Upper lobe of left lung (tissue), 6 donors: ENCODE measurements at regions not wholly inside any gene's neighbourhood (a gene's known extent, or its start where the extent isn't known, plus 50 kb on each side); places are given as distances from the start of the nearest gene placed in this dataset.

Experiments
- ATAC-seq, 2 donors: fragments of 200-7000 bp; cut with Tn5 transposase; one replicate each; pipeline ENCODE4 v1.9.1; 2022; ENCODE audit warnings: mild to moderate bottlenecking in 2 of 2, moderate library complexity in 2 of 2; ENCODE audit not compliant: low FRiP score in 2 of 2
- DNase-seq, 2 donors: peaks; one replicate each; pipeline ENCODE4 v3.0.0-alpha.2; 2019 to 2020
- H3K27ac ChIP-seq, 4 donors: fragments of 200-600 bp; sonication (generic); one replicate each; pipeline ENCODE4 v1.5.1; 2016 to 2019
- H3K27me3 ChIP-seq, 4 donors: fragments of 200-600 bp; sonication (generic); one replicate each; pipeline ENCODE4 v1.5.1; 2017 to 2019
- H3K36me3 ChIP-seq, 4 donors: fragments of 200-600 bp; sonication (generic); one replicate each; pipeline ENCODE4 v1.5.1; 2016 to 2019
- H3K4me1 ChIP-seq, 4 donors: fragments of 200-600 bp; sonication (generic); one replicate each; pipeline ENCODE4 v1.5.1; 2018 to 2019
- H3K4me3 ChIP-seq, 4 donors: fragments of 200-600 bp; sonication (generic); one replicate each; pipeline ENCODE4 v1.5.1; 2017 to 2019; ENCODE audit warnings: mild to moderate bottlenecking in 2 of 4, moderate library complexity in 1 of 4
- H3K9me3 ChIP-seq, 4 donors: fragments of 200-600 bp; sonication (generic); one replicate each; pipeline ENCODE4 v1.5.1; 2018 to 2019
- EP300 ChIP-seq, 4 donors: sonication (generic); formaldehyde crosslinking; IDR thresholded peaks; one replicate each; pipeline ENCODE4 v1.5.1; 2017; ENCODE audit warnings: antibody characterized with exemption in 4 of 4, control low read depth in 2 of 4
- POLR2A ChIP-seq, 4 donors: fragments of 450-650 bp; IDR thresholded peaks; one replicate each; pipeline ENCODE4 v1.5.1; 2016 to 2017; ENCODE audit warnings: antibody characterized with exemption in 4 of 4, mild to moderate bottlenecking in 2 of 4
- POLR2AphosphoS5 ChIP-seq, 2 donors: sonication (generic); formaldehyde crosslinking; IDR thresholded peaks; one replicate each; pipeline ENCODE4 v1.5.1; 2017; ENCODE audit warnings: antibody characterized with exemption in 2 of 2
- WGBS, 2 donors: methylation state at CpG; one replicate each; pipeline ENCODE4 v1.1.5; 2017 to 2018; 5-methylcytosine and 5-hydroxymethylcytosine counted together
- TF ChIP-seq, protein P1 (sequence below), 6 experiments: fragments of 450-650 bp in 4 of 6; fragments of 200-600 bp in 2 of 6; sonication (generic) in 2 of 6; IDR thresholded peaks; one replicate each; pipeline ENCODE4 v1.5.1; 2016 to 2019; ENCODE audit warnings: antibody characterized with exemption in 6 of 6
- donor health status: DM: no; HTN: no; CAD: no; lungs with moderate emphysema.
- donor health status: DM: no; HTN: yes; CAD: no; lungs with severe emphysema.

DNA sequence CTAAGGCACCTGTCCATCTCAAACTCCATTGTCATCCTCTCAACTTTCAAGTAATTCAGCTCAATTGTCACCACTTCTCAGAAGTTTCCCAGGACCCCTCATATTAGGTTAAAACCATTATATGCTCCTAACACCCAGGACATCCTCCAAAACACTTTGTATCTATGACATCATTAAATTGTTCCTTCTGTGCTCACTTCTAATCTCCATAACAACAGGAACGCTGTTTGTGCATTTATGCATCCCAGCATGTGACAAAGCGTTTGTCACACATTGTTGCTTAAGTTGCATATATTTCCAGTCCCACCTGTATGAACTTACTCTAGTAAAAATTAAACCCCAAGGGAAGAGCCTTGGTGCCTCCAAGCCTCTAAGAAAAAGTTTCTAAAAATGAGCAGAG is 133.9 kb downstream of the TBX5 start:
- no peaks in the 10 kb centered on the region for H3K4me1 ChIP-seq
- no peak overlapping the region for H3K4me3 ChIP-seq
- TF ChIP-seq, protein P1, sequence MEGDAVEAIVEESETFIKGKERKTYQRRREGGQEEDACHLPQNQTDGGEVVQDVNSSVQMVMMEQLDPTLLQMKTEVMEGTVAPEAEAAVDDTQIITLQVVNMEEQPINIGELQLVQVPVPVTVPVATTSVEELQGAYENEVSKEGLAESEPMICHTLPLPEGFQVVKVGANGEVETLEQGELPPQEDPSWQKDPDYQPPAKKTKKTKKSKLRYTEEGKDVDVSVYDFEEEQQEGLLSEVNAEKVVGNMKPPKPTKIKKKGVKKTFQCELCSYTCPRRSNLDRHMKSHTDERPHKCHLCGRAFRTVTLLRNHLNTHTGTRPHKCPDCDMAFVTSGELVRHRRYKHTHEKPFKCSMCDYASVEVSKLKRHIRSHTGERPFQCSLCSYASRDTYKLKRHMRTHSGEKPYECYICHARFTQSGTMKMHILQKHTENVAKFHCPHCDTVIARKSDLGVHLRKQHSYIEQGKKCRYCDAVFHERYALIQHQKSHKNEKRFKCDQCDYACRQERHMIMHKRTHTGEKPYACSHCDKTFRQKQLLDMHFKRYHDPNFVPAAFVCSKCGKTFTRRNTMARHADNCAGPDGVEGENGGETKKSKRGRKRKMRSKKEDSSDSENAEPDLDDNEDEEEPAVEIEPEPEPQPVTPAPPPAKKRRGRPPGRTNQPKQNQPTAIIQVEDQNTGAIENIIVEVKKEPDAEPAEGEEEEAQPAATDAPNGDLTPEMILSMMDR (IDR thresholded peaks at IDR 0.05): no peak
- no peak for TF ChIP-seq POLR2A (IDR thresholded peaks at IDR 0.05)
- TF ChIP-seq EP300 (IDR thresholded peaks at IDR 0.05): no peak
- no peak for TF ChIP-seq POLR2AphosphoS5 (IDR thresholded peaks at IDR 0.05)
- H3K9me3 ChIP-seq: no peaks in the 10 kb centered on the region
- DNase-seq (no peak), ATAC-seq (no peak)
- no peak overlapping the region for H3K27ac ChIP-seq
- H3K36me3 ChIP-seq: no peaks in the 10 kb centered on the region
- WGBS, 2 donors: 40 to 54% methylated on average over 2 of the region's 2 CpGs
- no peaks in the 10 kb centered on the region for H3K27me3 ChIP-seq

DNA sequence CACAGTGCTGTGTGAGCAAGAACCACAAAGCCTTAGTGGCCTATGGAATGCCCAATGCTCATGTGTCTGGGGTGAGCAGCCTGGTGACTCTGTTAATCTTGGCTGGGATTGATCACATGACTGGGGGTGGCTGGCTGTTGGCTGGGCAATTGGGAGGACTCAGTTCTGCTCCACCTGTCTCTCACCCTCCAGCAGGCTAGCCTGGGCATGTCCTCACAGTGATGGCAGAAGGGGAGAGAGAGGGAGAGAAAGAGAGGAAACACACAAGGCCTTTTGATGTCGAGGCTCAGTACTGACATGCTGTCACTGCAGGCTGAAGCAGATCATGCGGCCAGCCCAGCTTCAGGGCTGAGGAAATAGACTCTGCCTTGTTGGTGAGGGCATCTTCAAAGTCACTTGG is 136.8 kb downstream of the TBX5 start:
- no peak for DNase-seq
- H3K4me1 ChIP-seq: no peaks in the 10 kb centered on the region
- H3K9me3 ChIP-seq: no peaks in the 10 kb centered on the region
- 43 to 50% methylated on average over 2 of the region's 2 CpGs for WGBS, 2 donors
- H3K36me3 ChIP-seq: no peaks in the 10 kb centered on the region
- TF ChIP-seq EP300 (IDR thresholded peaks at IDR 0.05): no peak
- TF ChIP-seq, protein P1 (IDR thresholded peaks at IDR 0.05): no peak
- no peak for TF ChIP-seq POLR2AphosphoS5 (IDR thresholded peaks at IDR 0.05)
- TF ChIP-seq POLR2A (IDR thresholded peaks at IDR 0.05): no peak
- H3K4me3 ChIP-seq: no peak overlapping the region
- no peak overlapping the region for H3K27ac ChIP-seq
- no peak for ATAC-seq
- H3K27me3 ChIP-seq: no peaks in the 10 kb centered on the region

DNA sequence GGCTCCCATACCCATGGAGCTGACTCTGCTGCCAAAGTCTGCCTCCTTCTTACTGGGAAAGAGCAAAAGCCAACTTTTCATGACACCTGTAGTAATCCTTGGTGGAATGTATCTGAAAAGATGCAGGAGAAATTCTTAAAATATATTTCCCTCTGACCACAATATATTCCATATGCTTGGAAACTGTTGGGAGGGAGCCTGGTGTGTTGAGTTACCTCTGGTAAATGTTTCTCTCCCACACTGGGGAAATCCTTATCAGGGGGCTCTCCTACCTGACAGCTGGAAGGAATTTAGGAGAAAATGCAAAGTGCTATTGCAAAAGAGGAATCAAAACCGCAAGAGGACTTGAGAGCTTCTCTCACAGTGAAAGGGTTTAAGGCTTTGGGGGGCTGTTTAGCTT is 139.4 kb downstream of the TBX5 start:
- H3K36me3 ChIP-seq: no peaks in the 10 kb centered on the region
- H3K4me1 ChIP-seq: no peaks in the 10 kb centered on the region
- H3K27ac ChIP-seq: no peak overlapping the region
- no peaks in the 10 kb centered on the region for H3K27me3 ChIP-seq
- ATAC-seq (no peak), DNase-seq (no peak)
- no peak for TF ChIP-seq POLR2A (IDR thresholded peaks at IDR 0.05)
- no peak for TF ChIP-seq EP300 (IDR thresholded peaks at IDR 0.05)
- TF ChIP-seq POLR2AphosphoS5 (IDR thresholded peaks at IDR 0.05): no peak
- TF ChIP-seq, protein P1 (IDR thresholded peaks at IDR 0.05): no peak
- WGBS, 2 donors: 43 to 53% methylated on average over 1 of the region's 1 CpG
- no peak overlapping the region for H3K4me3 ChIP-seq
- no peaks in the 10 kb centered on the region for H3K9me3 ChIP-seq

DNA sequence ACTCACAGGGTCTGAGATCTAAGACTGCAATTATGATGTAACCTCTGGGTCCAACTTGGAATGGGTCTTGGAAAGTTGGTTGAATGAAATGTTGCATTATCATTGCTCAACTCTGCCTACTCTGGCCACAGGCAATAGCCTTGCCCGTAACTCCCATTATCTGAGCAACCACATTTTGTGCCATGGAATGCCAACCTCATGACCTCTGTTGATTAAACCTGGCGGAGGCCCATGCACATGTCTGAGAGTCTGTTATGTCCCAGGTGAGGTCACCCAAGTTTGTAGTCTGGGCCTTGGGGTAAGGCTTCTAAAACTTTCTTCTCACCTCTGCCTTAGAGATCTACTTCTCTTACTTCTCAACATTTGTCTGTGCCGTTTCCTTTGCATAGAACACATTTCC is 140.9 kb downstream of the TBX5 start:
- no peak for ATAC-seq
- TF ChIP-seq, protein P1 (IDR thresholded peaks at IDR 0.05): no peak
- TF ChIP-seq EP300 (IDR thresholded peaks at IDR 0.05) (no peak), POLR2AphosphoS5 (IDR thresholded peaks at IDR 0.05) (no peak), POLR2A (IDR thresholded peaks at IDR 0.05) (no peak)
- Histone ChIP-seq H3K27ac (no peak overlapping the region), H3K4me3 (no peak overlapping the region), H3K27me3 (no peaks in the 10 kb centered on the region), H3K36me3 (no peaks in the 10 kb centered on the region), H3K9me3 (no peaks in the 10 kb centered on the region), H3K4me1 (no peaks in the 10 kb centered on the region)
- DNase-seq: no peak
- 63 to 81% methylated on average over 3 of the region's 3 CpGs for WGBS, 2 donors

DNA sequence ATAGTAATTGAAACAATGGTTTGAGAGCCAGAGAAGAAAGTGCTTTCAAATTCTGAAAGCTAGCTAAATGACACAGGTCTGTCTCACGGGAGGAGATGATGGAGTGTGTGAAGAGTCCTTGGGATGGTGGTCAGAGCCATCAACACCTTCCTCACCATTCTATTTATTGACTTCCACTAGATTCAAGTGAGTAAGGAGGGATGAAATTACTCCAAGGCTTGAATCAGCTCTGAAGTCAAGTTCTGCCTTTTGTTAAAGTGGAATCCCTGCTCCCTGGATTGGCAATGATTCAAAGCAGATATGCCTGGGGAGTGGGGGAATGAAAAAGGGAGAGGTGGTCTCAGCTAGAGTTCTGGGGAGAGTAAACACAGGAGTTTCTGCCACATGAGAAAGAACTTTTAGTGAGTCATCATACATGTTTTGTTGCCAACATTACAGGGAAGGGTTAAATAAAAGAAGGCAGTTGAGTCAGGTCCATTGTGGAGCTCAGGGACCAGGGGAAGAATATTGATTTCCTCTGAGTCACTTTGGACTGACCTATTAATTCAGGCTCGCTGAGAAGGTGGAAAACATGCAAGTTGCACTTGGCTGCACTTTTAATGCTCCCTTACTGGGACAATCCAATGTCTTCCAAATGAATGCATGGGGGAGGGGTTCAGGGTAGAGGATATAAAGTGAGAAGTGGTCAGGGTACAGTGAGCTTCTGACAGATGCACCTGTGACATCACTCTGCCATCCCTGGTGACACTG is 142.7 kb downstream of the TBX5 start:
- ATAC-seq (no peak), DNase-seq (no peak)
- H3K4me1 ChIP-seq: no peaks in the 10 kb centered on the region
- no peak overlapping the region for H3K27ac ChIP-seq
- WGBS, 2 donors: 41 to 63% methylated on average over 2 of the region's 2 CpGs
- no peaks in the 10 kb centered on the region for H3K36me3 ChIP-seq
- TF ChIP-seq, protein P1 (IDR thresholded peaks at IDR 0.05): no peak
- no peak for TF ChIP-seq POLR2AphosphoS5 (IDR thresholded peaks at IDR 0.05)
- no peak for TF ChIP-seq EP300 (IDR thresholded peaks at IDR 0.05)
- no peak for TF ChIP-seq POLR2A (IDR thresholded peaks at IDR 0.05)
- no peaks in the 10 kb centered on the region for H3K9me3 ChIP-seq
- H3K27me3 ChIP-seq: no peaks in the 10 kb centered on the region
- no peak overlapping the region for H3K4me3 ChIP-seq
